ENCODE measurements at regions not wholly inside any gene's neighbourhood (a gene's known extent, or its start where the extent isn't known, plus 50 kb on each side); places are given as distances from the start of the nearest gene placed in this dataset.
"Not testable (repeated sequence)": the region's sequence is repeated elsewhere in the genome, so short reads cannot be mapped to it uniquely, and the experiment has no call there.

DNA sequence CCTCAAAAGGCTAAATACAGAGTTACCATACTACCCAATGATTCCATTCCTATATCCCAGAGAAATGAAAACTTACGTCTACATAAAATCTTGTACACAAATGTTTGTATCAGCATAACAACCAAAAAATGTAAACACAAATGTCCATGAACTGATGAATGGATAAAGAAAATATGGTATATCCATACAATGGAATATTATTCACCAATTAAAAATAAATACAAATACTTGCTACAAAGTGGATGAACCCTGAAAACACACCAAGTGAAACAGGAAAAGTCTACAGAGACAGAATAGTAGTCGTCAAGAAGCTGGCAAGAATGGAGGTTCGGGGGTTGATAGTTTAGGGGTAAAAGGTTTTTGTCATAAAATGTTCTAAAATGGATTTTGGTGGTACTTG lies 54.0 kb upstream of the ANKRD28 start:
- no peak for DNase-seq

DNA sequence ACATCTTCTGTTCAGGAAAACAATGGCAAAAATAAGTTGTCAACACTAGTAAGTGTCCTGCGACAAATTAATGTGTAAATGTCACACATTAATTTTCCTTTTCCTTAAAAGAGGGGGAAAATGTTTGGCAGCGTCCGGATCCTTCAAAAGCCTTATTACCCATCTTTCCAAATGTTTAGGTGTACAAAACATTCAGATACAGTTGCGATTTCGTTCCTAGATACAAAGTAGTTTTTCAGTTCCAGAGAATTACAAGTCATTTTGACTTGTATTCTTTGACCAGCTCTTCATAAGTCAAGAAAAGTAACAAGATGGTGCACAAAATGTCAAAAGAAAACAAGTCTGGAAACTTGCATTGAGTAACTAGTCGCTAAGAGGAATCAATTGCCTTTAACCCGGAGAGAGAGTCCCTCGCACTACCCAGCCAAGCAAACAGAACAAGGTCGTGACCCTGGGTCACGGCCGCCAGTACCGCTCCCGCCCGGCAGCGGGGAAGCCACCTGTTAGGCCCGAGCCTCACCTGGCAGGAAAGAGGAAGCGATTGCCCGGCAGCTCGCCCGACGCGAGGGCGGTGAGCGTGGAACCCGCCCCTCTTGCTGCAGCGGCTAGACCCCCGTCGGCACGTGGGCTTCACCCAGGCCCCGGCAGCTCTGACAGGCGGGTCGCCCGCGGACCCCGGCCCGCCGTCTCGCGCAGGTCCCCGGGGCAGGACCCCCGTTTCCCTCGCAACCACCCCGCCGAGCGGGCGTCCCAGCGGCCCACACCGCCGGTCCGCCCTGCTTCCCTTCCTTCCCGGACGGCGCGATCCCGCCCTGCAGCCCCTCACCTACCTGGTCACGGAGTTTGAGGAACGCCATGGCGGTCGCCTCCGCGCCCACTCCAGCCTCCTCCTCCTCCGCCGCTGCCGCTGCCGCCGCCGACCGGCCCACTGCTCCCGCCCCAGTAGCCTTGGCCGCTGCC lies 61.0 kb upstream of the ANKRD28 start:
- DNase-seq = peak; percentile 27

DNA sequence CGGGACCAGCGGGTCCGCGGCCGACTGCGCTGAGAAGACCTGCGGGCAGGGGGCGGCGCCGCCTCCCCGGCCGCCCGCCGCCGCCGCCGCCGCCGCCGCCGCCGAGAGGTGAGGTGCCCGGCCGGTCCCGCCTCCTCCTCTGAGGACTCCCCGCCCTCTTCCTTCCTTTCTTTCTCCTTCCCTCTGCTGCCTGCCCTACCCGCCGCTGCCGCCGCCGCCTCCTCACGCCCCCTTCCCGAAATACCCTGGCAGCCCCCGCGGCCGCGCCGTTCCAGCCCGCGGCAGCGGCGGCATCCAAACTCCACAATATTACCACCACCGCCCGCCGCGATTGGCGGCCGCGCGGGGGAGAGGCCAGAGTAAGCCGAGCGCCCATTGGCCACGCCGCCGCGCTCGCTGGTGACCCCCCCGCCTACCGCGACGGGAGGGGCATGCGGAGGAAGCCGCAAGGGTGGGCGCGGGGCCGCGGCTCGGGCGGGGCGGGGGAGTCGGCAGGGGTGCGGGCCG lies 61.8 kb upstream of the ANKRD28 start:
- peak; percentile 79 for DNase-seq

DNA sequence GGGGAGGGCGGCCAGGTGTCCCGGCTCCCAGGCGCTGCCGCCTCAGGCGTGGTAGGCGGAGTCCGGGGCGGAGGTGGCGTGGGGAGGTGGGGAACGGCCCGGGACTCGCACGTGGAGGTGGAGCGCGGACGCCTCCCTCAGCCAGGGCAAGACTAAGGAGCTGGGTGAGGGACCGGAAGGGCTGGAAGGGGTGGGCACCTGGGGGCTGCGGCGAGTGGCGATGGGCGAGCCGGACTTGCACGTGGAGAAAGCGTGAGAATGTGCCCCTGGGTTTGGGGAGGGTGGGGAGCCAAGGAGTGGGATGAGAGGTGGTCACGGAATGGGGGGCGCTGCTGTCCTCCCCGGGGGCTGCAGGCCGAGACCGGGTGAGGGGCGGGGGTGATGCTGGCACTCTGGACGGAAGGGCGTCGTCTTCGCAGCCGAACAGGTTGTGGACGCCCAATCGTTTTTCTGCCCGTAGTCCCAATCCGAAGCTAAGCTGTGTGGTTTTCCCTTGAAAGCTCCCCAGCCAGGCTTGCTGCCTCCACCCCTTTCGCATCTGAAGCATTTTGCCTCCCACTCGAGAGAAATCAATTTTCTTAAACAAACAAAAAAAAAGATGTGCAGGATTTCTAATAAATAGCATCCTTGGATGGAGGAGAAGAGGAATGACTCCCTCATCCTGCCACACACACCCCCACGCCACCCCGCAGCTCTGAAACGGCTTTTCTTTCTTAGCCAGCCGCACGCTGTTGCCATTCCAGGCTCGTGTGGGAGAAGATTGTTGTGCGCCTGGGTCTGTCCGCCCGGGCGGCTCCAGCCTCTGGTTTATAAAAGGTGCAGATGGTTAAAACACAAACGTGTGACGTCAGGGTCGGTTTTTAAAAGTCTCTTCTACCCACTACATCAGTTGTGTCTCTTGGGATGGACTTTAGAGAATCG lies 62.5 kb upstream of the ANKRD28 start:
- DNase-seq = no peak

DNA sequence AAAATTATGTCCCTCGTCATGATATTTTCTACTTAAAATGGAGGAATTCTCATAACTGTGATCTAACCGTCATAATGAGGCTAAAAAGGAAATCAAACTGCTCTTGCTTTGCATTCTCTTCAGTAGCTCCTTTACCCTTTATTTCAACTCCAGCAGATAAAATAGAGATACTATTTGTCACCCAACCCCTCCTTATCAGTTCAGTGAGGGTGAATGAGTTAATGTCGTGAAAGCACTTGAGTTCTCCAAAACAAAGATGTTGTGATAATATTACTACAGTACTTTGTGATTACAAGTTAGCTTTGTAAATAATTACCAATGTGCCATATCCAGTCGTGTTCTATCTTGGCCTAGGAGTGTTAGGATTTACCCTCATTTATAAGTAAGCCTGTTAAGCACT lies 63.4 kb upstream of the ANKRD28 start:
- no peak for DNase-seq

DNA sequence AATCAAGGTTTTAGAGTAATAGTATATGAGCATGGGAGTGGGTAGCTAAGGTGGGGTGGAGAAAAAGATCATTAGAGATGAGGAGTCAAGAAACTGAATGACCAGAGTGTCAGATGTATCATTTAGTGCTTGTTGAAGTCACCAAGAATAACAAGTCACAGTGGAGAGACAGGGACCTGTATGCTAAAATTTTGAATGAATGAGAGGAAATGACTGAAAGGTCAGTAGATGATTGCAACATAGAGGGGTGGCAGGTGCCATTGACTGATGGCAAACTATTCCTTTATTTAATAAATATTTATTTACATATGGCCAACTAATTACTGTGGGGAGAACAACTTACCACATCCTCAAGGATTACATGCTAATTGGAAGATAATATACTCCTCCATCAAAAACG lies 75.0 kb upstream of the ANKRD28 start:
- no peak for DNase-seq

DNA sequence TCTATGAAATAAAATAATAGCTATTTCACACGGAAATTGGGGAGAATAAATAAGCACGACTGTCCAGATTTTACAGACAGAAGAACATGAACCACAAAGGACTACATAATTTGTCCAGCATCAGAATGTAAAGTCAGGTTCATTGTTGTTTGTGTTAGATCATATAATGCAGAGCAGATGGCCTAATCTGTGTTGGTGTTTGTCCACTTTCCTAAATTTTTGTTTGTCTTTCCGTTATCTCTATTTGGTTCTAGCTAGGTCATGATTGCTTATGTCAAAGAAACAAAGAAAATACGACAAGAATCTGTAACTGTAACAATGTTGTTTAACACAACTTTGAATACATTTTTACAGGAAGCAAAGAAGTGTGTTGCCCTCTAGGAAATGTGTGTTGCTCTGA lies 75.6 kb upstream of the ANKRD28 start:
- no peak for DNase-seq

DNA sequence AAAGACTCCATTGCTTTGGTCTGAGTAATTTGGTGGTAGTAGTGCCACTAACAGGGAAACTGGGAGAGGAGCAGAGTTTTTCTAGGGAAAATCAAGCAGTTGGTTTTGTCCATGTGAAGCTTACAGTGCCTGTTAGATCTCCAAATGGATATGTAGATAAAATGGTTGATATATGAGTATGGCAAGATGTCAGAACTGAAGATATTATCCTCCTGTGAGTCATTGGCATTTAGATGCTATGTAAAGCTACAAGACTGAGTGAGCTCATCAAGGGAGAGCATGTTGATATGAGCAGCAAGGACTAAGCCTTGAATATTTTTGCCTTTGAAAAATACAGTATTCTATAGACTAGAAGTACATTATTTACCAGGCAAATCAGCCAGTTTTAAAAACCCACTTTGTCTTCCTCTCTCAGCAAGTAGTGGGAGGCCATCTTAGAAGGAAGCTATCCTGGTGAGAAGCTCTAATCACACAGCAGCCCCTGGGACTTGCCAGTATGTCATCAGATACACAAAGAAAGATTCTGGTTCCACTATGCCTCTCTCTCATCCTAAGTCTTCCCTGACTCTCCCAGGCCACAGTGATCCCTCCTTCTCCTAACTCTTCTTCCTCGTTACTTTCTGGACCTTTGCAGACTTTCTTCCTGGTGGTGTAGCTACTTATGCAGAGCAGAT lies 77.4 kb upstream of the ANKRD28 start:
- no peak for DNase-seq

DNA sequence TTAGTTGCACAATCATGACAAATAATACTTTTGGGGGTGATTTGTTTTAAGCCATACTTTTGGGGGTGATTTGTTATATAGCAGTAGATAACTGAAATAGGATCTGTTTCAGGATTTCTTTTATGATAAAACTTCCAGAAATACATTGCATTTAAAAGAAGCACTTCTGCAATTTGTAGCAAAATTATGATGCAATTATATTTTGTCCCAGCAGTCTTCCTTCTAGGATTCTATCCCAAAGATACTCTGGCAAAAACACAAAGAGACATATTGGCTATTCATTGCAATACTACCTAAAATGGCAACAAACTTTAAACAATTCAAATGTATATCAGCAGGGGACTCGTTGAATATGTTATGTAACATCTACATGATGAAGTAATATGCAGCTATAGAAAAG lies 78.9 kb upstream of the ANKRD28 start:
- DNase-seq = no peak

DNA sequence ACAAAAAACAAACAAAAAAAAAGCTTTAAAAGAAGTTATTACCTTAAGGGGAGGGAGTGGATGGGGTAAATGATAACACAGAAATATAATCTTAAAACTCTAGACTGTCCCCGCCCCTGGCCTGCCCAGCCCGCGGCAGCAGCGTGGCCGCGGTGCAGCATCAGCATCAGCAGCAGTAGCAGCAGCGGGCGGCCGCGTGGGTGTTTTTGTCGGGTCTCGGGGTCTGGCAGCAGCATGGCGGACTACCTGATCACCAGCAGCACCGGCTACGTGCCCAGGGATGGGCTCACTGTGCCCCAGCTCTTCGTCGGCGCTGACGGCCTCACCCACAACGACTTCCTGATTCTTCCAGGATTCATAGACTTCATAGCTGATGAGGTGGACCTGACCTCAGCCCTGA lies 80.0 kb upstream of the ANKRD28 start:
- DNase-seq = no peak

DNA sequence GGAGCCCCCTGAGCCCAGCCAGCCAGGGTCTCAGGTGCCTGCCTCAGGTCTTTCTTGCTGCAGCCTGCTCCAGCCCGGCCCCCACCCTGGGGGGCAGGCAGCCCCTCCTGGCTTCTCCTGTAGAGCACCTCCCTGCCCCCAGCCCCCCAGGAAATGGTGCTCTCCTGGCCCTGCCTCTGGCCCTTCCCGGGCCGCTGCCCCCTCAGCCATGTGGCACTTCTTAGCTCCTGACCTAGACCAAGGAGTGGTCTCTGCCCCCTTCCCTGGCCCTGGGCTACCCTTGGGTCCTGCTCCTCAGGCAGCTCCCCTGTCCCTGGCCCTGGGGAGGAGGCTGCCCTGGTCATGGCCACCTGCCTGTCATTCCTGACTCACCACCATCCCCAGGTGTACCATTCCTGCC lies 82.0 kb upstream of the ANKRD28 start:
- not testable (repeated sequence) for DNase-seq

DNA sequence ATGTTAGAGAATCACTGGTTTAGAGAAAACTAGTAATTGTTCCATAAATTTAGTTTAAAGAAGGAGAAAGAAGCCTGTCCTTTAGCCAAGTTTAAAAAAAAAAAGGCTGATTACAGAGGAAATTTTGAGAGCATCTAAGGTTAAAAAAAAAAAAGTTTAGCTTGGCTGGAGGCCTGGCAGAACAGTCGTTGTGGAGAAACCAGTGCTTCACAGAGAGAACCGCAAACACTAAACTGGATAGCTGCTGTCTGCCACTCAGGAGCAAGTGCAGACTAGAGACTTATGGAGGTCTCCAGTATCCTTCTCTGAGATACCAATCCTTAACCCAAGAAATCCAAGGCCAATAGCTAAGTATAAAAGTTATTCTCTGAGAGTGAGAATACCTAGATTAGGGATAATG lies 84.8 kb upstream of the ANKRD28 start:
- no peak for DNase-seq

DNA sequence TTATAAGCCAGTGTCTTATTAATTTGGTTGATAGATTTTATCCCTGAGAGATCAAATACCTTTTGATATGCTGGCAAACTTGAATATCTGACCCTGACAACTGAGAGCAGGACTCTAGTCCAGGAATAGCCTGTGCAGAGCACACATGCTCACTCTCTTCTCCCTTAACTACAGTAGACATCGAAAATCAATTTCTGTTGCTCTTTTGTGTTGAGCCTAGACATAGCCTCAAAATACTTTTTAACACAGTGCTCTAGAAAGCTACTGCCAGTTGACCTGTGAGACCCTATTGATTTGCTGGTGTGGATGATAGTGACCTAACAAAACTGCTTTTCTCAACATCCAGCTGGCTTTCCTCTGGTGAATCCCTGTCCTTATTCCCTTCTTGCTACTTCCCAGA lies 86.4 kb upstream of the ANKRD28 start:
- DNase-seq = no peak

DNA sequence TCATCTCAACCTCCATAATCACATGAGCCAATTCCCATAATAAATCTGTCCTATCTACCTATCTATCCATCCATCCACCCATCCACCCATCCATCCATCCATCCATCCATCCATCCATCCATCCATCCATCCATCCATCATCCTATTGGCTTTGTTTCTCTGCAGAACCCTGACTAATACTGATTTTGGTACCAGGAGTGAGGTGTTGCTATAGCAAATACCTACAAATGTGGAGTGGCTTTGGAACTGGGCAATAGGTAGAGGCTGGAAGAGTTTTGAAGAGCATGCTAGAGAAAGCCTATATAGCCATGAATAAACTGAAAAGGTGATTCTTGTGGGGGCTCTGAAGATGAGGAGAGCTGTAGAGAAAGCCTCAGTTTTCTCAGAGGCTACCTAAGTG lies 88.7 kb upstream of the ANKRD28 start:
- no peak for DNase-seq

DNA sequence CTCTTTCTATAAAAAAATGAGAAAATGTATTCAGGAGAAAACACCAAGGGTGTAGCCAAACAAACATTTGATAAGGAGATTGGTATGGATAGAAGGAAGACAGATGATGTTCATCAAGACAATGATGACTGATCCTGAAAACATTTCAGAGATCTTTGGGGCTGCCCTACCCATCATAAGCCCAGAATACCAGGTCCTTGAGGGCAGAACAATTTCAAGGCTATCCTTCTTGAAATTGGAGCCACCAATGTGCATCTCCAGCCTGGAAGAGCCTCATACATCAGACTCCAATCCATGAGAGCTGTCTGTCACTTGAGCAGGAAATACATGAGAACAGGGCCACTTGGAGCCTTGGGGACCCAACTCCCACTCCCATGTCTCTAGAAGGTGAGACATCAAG lies 89.5 kb upstream of the ANKRD28 start:
- no peak for DNase-seq

DNA sequence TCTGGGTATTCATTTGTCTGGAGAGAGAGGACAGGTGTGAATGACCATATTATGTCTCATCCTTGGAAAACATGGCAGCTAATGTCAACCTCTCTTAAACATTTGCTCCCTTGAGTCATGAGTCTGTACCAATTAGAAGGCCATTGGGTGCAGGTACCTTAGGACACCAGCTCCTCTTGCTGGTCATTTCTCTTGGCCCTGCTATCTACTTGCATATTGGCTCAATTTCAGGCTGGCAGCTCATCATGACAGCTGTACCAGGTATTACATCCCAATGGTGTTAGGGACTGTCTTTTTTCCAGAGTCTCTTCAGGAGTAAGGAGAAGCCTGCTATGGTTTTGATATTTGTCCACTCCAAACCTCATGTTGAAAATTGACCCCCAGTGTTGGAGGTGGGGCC lies 92.2 kb upstream of the ANKRD28 start:
- DNase-seq = no peak

DNA sequence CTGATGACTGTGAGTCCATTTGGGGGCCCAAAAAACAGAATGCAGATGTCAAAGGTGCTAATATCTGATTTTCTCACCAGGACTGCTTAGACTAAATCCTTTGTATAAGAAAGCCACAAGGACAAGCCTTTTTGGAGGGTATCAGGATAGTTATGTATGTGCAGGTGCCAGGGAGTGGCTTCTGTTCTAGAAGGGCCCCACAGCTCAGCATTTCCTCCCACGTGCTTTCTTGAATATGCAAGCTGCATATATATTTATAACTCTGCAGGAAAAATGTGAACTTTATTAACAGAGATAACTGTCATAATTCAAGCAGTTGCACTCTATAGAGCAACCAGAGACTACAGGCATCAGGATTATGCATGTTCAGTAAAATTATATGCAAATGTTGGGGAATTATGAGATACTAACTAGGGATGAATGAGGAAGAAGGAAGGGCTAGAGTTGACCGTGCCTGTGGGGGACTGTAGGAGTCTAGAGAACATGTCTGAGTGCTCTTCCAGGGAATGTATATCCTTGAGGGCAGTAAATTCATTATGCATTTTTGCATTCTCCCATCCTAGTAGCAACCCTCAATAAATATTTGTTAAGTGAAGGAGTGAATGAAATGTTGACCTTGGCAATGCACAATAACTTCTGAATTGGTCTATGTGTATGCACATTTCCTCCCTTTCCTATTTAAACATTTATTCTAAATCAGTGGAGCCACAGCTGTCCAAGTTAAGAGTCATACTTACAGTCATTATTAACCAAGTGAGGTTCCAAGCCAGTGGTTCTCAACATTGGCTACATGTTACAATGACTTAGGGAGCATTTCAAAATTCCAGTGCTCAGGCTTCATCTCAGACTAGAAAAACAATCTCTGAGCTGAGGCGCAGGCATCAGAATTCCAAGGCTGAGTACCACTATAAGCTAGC lies 94.8 kb upstream of the ANKRD28 start:
- DNase-seq = no peak

DNA sequence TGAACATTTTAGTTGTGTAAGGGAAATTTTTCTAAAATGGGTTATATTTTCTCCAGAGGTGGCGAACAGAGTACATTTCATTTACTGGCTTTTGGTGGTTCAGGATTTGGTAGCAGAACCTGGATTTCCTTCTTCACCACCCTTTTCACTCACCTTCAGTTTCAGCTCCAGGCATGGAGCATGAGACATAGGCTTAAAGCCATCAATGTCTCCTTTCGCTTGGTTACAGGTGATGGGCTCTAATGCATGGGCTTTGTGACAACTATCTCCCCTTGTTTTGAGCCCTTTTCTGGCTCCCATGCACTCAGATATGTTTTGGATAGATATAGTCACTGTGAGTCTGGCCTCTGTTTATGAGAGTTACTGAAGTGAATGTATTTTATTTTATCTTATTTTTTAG lies 96.6 kb upstream of the ANKRD28 start:
- no peak for DNase-seq

DNA sequence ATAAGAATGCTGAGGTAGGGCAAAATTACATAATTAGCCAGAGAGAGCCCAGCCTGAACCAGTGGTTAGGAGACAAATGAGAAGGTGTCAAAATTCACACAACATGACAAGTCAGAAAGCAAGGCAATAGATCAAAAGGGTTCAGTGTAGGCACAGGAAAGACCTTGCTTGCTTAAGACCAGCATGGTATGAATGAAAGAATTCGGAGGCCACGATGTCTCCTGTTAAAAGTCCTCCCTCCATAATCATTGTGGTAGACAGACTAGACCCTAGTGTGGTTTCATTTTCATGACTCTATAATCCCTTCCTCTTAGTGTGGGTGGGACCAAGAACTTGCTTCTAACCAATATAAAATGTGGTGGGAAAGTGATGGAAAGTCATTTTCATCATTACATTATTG lies 98.7 kb upstream of the ANKRD28 start:
- DNase-seq = no peak

DNA sequence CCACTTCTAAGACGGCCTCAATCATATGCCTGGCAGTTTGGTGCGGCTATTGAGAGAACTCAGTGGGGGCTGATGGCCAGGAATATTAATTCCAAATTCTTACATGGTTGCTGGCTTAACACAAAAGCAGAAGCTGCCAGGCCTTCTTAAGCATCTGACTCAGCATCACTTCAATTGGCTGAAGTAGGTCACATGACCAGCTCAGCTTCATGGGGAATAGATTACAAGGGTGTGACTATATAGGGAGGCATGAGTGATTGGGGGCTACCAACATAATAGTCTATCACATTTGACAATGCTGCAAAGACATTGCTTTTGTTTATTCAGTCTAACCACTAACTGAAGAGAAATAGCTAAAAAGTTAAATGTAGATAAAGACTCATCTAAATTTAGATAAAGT lies 101.6 kb upstream of the ANKRD28 start:
- no peak for DNase-seq

DNA sequence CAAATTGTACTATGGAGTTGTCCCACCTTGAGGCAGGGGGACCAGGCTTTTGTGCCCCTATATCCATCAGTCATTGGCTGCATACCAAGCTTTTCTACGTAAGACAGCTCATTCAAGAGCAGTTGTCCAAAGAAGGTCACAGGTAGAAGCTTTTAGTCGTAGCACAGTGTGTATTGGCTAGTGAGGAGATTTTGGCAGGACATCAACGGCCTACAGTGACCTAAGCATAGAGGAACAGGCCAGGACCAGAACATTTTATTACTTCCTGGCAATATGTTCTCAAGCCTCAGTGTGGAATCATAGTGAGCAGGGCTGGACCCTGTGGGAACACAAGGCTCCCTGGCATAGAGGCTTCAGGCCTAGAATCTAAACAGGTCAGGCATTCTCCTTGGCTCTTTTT lies 105.4 kb upstream of the ANKRD28 start:
- no peak for DNase-seq

Data from KG1 (cell line).